ENCODE measurements at regions not wholly inside any gene's neighbourhood (a gene's known extent, or its start where the extent isn't known, plus 50 kb on each side); places are given as distances from the start of the nearest gene placed in this dataset.

DNA sequence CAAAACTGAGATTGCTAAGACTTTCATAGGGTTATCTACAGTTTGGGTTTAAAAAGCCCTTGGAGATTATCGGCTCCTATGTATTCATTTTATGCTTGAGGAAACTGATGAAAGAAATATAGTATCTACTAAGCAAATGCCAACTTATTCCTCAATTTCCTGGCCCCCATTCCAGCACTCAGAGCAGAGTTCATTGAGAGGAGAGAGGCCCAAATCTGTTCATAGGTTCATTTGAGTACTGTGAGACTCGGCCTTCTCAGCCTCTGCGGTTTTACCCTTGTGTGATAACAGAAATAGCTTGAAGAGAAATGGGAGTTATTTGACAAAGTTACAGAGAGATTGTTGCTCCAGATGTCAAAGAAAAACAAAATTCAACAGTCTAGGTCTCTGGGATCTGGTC lies 226.7 kb upstream of the ARHGAP42 start:
- TF ChIP-seq, protein P1, sequence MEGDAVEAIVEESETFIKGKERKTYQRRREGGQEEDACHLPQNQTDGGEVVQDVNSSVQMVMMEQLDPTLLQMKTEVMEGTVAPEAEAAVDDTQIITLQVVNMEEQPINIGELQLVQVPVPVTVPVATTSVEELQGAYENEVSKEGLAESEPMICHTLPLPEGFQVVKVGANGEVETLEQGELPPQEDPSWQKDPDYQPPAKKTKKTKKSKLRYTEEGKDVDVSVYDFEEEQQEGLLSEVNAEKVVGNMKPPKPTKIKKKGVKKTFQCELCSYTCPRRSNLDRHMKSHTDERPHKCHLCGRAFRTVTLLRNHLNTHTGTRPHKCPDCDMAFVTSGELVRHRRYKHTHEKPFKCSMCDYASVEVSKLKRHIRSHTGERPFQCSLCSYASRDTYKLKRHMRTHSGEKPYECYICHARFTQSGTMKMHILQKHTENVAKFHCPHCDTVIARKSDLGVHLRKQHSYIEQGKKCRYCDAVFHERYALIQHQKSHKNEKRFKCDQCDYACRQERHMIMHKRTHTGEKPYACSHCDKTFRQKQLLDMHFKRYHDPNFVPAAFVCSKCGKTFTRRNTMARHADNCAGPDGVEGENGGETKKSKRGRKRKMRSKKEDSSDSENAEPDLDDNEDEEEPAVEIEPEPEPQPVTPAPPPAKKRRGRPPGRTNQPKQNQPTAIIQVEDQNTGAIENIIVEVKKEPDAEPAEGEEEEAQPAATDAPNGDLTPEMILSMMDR (IDR thresholded peaks at IDR 0.05): no peak

DNA sequence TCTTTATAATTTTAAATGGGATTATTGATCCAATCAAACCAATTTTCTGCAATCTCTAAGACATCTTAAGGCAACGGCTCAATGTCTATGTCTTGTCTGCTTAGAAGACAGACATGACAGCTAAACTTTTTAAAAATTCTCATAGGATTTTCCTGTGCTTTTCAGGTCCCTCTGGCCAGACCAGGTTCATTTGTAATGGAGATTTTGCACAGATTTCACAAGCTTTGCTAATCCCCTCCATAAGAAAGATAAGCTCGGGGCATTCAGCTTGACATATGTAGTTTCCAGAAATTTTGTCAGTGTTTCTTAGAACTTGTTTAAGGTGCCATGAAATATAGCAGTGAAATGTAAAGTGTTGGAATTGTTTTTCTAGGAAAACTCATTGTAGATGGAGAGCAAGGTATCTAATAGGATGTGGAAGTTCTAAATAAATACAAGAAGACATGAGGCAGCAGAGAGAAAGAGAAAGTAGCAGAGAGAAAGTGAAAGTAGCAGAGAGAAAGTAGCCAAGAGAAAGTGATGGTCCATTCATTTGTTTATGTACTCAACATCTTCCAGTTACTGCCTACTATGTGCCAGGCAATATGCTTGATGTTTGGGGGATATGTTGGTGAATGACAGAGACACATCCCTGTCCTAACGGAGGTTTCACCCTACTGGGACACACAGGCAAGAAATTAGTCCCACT lies 219.1 kb upstream of the ARHGAP42 start:
- TF ChIP-seq, protein P1 (IDR thresholded peaks at IDR 0.05): no peak

DNA sequence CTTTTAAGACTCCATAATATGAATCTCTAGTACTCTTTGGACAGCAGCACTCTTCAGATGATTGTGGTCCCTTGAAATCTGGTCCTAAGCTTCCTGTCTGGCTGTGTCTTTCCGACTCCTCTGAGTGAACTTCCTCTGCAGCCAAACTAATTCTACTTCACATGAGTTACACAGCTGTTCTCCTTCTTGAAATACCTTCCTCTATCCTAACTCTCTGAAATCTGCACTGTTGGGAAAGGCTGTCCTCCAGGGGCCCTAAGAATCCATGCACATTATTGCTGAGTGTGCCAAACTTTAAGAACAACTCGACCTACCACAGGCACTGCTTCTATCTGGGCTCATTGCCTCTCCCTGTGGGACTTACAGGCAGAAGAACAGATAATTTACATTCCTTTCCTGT lies 217.3 kb upstream of the ARHGAP42 start:
- TF ChIP-seq, protein P1 (IDR thresholded peaks at IDR 0.05): no peak

DNA sequence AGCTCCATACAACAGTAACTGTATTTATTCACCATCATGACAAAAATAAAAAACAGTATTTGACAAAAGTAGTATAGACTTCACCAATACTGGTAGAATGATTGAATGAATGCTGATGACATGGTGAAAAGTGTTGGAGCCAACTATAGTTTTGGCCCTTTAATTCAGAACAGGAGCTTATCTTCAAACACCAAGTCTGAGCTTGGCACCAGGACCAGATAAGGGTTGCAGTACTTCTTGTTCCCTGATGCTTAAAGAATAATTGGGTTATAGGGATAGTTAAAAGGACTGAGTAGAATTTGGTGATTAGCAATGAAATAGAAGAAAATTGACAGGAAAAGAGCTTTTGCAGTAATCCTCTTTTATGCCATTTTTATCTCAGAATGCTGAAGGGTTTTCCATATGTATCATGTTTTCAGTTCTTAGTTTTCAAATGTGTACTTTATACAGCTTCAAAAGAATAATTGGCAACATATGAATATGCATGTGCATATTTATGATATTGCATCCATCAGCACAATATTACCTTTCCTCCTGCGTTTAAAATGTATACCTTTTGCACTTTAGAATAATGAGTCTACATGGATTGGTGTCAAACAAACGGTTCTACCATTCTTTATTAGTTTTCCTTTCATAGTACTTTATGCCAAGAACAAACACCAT lies 214.2 kb upstream of the ARHGAP42 start:
- TF ChIP-seq, protein P1 (IDR thresholded peaks at IDR 0.05): no peak

DNA sequence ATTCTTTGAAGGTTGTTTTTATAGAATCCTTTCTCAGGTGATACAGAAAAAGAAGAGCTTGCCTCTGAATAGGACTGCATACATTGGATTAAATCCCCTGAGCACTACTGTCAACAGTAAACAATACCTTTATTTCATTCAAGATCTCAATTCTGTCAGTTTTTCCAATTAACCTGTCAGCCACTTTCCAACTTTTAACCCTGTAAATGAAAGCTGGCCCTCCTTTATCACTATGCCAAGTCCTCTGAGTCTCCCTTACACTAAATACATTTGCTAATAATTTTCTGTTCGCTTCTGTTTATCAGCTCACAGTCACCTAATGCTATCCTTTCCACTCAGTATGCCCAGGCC lies 213.7 kb upstream of the ARHGAP42 start:
- TF ChIP-seq, protein P1 (IDR thresholded peaks at IDR 0.05): no peak

DNA sequence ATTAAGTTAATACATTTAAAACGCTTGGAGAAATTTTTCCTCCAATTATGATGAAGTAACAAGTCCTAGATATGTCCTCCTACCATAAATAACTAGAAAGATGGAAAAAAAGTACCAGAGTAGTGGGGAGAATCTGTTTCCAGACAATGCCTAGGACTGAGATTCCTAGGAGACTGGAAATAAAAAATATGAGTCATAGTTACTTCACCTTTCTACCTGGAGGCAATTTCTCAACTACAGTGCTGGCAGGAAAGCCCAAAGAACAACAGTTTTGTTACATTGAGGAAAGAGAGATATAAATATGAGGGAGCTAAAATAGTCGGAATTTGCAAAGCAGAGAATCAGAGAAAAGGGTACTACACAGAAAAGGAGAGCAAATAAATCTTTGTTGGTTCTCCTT lies 202.1 kb upstream of the ARHGAP42 start:
- TF ChIP-seq, protein P1 (IDR thresholded peaks at IDR 0.05): no peak

DNA sequence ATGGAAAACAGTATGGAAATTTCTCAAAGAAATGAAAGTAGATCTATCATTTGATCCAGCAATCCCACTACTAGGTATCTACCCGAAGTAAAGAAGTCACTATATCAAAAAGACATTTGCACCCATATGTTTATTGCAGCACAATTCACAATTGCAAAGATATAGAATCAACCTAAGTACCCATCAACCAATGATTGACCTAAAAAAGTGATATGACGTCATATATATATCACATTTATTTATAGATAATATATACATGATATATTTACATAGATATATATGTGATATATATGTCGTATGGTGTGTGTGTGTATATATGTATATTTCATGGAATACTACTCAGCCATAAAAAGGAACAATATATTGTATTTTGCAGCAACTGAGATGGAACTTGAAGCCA lies 188.3 kb upstream of the ARHGAP42 start:
- TF ChIP-seq, protein P1 (IDR thresholded peaks at IDR 0.05): no peak

Data from LNCAP (cell line).